ENCODE measurements at regions not wholly inside any gene's neighbourhood (a gene's known extent, or its start where the extent isn't known, plus 50 kb on each side); places are given as distances from the start of the nearest gene placed in this dataset.

DNA sequence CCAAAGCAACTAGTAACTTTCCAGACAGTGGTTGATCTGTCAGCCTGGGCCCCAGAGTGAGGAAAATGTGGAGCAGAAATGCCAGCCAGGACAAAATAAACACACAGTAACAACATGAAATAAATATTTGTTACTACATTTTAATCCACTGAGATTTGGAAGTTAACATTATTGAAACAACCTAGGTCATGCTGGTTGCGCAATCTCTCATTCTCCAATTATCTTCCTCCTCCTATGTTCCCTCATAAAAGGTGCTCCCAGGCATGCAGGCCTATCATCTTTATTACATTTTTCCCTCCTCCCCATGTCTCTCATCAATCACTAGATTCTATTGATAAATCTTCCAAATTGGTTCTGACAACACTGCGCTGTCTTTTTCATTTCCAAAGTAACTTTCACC lies 363.1 kb downstream of the HINT1 start:
- no peak overlapping the region for H3K4me3 ChIP-seq (ENCODE audit: low read length)
- TF ChIP-seq, protein P1, sequence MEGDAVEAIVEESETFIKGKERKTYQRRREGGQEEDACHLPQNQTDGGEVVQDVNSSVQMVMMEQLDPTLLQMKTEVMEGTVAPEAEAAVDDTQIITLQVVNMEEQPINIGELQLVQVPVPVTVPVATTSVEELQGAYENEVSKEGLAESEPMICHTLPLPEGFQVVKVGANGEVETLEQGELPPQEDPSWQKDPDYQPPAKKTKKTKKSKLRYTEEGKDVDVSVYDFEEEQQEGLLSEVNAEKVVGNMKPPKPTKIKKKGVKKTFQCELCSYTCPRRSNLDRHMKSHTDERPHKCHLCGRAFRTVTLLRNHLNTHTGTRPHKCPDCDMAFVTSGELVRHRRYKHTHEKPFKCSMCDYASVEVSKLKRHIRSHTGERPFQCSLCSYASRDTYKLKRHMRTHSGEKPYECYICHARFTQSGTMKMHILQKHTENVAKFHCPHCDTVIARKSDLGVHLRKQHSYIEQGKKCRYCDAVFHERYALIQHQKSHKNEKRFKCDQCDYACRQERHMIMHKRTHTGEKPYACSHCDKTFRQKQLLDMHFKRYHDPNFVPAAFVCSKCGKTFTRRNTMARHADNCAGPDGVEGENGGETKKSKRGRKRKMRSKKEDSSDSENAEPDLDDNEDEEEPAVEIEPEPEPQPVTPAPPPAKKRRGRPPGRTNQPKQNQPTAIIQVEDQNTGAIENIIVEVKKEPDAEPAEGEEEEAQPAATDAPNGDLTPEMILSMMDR (IDR thresholded peaks at IDR 0.05): no peak

DNA sequence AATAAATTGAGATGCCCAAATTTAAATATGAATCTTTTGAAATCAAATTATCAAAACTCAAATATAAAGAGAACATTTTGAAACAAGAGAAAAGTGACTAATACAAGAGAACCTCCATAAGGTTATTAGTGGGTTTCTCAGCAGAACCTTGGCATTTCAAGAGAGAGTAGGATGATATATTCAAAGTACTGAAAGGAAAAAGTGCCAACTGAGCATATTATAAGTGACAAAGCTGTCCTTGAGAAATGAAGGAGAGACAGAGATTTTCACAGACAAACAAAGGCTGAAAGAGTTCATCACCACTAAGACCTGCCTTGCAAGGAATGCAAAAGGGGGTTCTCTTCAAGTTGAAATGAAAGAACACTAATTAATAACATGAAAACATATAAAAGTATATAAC lies 366.0 kb downstream of the HINT1 start:
- no peaks in the 10 kb centered on the region for H3K36me3 Mint-ChIP-seq (ENCODE audit: low read depth)
- Histone ChIP-seq H3K36me3 (ENCODE audit: insufficient read depth, low read length) (no peaks in the 10 kb centered on the region), H3K27me3 (ENCODE audit: control insufficient read depth in 1 of 2, insufficient read depth in 2 of 2, low read length in 2 of 2) (no peaks in the 10 kb centered on the region), H3K9me3 (ENCODE audit: control insufficient read depth in 1 of 2, insufficient read depth in 1 of 2, low read length in 2 of 2) (no peaks in the 10 kb centered on the region), H3K4me1 (ENCODE audit: insufficient read depth, low read length) (no peaks in the 10 kb centered on the region), H3K27ac (ENCODE audit: low read depth in 1 of 2, low read length in 2 of 2) (no peak overlapping the region), H3K4me3 (ENCODE audit: low read length) (no peak overlapping the region)
- CTCF ChIA-PET: no interaction called here
- H3K4me1 Mint-ChIP-seq (ENCODE audit: low read depth): no peaks in the 10 kb centered on the region
- H3K9me3 Mint-ChIP-seq: peaks cover 9% of the 10 kb centered on the region
- TF ChIP-seq, protein P1 (IDR thresholded peaks at IDR 0.05): no peak
- POLR2A ChIA-PET: no interaction called here
- no peak overlapping the region for H3K27ac Mint-ChIP-seq
- no peak for DNase-seq
- H3K4me3 Mint-ChIP-seq: no peak overlapping the region
- no peak for ATAC-seq (ENCODE audit: poor library complexity)
- intact Hi-C loops (cut with DNase I, micrococcal nuclease): no loop called here
- peaks cover 7% of the 10 kb centered on the region for H3K27me3 Mint-ChIP-seq

More for the DNA sequence above, 363.1 kb downstream of the HINT1 start:
- H3K9me3 Mint-ChIP-seq: peaks cover 9% of the 10 kb centered on the region
- no peaks in the 10 kb centered on the region for H3K9me3 ChIP-seq (ENCODE audit: control insufficient read depth in 1 of 2, insufficient read depth in 1 of 2, low read length in 2 of 2)
- H3K27ac Mint-ChIP-seq: no peak overlapping the region
- intact Hi-C loops (cut with DNase I, micrococcal nuclease): no loop called here
- no peaks in the 10 kb centered on the region for H3K36me3 ChIP-seq (ENCODE audit: insufficient read depth, low read length)
- H3K27me3 Mint-ChIP-seq: peaks cover 22% of the 10 kb centered on the region
- no peaks in the 10 kb centered on the region for H3K4me1 Mint-ChIP-seq (ENCODE audit: low read depth)
- ATAC-seq (ENCODE audit: poor library complexity): no peak
- H3K27ac ChIP-seq (ENCODE audit: low read depth in 1 of 2, low read length in 2 of 2): no peak overlapping the region
- H3K4me1 ChIP-seq (ENCODE audit: insufficient read depth, low read length): no peaks in the 10 kb centered on the region
- ChIA-PET POLR2A (no interaction called here), CTCF (no interaction called here)
- no peak for DNase-seq
- no peaks in the 10 kb centered on the region for H3K36me3 Mint-ChIP-seq (ENCODE audit: low read depth)
- no peak overlapping the region for H3K4me3 Mint-ChIP-seq
- H3K27me3 ChIP-seq (ENCODE audit: control insufficient read depth in 1 of 2, insufficient read depth in 2 of 2, low read length in 2 of 2): no peaks in the 10 kb centered on the region

DNA sequence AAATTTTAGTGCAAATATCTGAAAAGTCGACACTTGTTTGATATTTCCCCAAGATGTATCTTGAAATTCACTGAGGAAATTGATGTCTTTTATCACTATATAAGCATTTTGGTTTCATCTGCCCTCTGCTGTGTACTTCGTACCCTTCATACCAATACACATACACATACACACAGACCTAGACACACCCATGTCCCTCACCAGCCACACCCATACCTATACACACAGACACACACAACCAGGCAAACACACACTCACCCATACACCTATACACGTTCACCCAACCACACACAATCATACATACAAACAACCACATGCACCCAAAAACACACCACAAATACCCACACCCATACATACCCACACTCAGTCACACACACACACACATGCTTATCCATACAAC lies 367.8 kb downstream of the HINT1 start:
- TF ChIP-seq, protein P1 (IDR thresholded peaks at IDR 0.05): no peak
- Mint-ChIP-seq H3K9me3 (peaks cover 9% of the 10 kb centered on the region), H3K4me1 (ENCODE audit: low read depth) (no peaks in the 10 kb centered on the region), H3K27me3 (peaks cover 7% of the 10 kb centered on the region), H3K36me3 (ENCODE audit: low read depth) (no peaks in the 10 kb centered on the region), H3K4me3 (no peak overlapping the region), H3K27ac (no peak overlapping the region)
- Histone ChIP-seq H3K27ac (ENCODE audit: low read depth in 1 of 2, low read length in 2 of 2) (no peak overlapping the region), H3K9me3 (ENCODE audit: control insufficient read depth in 1 of 2, insufficient read depth in 1 of 2, low read length in 2 of 2) (no peaks in the 10 kb centered on the region), H3K4me1 (ENCODE audit: insufficient read depth, low read length) (no peaks in the 10 kb centered on the region), H3K36me3 (ENCODE audit: insufficient read depth, low read length) (no peaks in the 10 kb centered on the region), H3K27me3 (ENCODE audit: control insufficient read depth in 1 of 2, insufficient read depth in 2 of 2, low read length in 2 of 2) (no peaks in the 10 kb centered on the region), H3K4me3 (ENCODE audit: low read length) (no peak overlapping the region)
- DNase-seq (no peak), ATAC-seq (ENCODE audit: poor library complexity) (no peak)
- ChIA-PET POLR2A (no interaction called here), CTCF (no interaction called here)
- intact Hi-C loops (cut with DNase I, micrococcal nuclease): no loop called here
